Tibial nerve (tissue), 4 donors: ENCODE measurements at regions not wholly inside any gene's neighbourhood (a gene's known extent, or its start where the extent isn't known, plus 50 kb on each side); places are given as distances from the start of the nearest gene placed in this dataset.
A peak's percentile ranks its signal among the peaks of the same experiment; 100 is the strongest.

Experiments used
- DNase-seq, 2 donors: peaks; one replicate each; pipeline ENCODE4 v3.0.0-alpha.2; 2019; ENCODE audit warnings: low spot score in 2 of 2
- H3K27ac ChIP-seq, 4 donors: fragments of 200-600 bp; sonication (generic) in 3 of 4; one replicate each; pipeline ENCODE4 v1.5.1; 2017 to 2019; ENCODE audit warnings: mild to moderate bottlenecking in 1 of 4
- H3K27me3 ChIP-seq, 2 donors: fragments of 200-600 bp; sonication (generic) in 1 of 2; one replicate each; pipeline versions ENCODE4 v1.5.1 to v1.6.0; 2017 to 2019
- H3K36me3 ChIP-seq, 3 donors: fragments of 200-600 bp; sonication (generic); one replicate each; pipeline ENCODE4 v1.5.1; 2018 to 2019
- H3K4me1 ChIP-seq, 4 donors: fragments of 200-600 bp; sonication (generic) in 3 of 4; one replicate each; pipeline ENCODE4 v1.5.1; 2017 to 2019
- H3K4me3 ChIP-seq, 4 donors: fragments of 200-600 bp; sonication (generic) in 3 of 4; one replicate each; pipeline ENCODE4 v1.5.1; 2017 to 2019; ENCODE audit warnings: mild to moderate bottlenecking in 1 of 4, moderate library complexity in 1 of 4
- H3K9me3 ChIP-seq, 4 donors: fragments of 200-600 bp; sonication (generic) in 3 of 4; one replicate each; pipeline ENCODE4 v1.5.1; 2017 to 2019
- EP300 ChIP-seq, 2 donors: sonication (generic); formaldehyde crosslinking; IDR thresholded peaks; one replicate each; pipeline ENCODE4 v1.6.1; 2017; ENCODE audit warnings: antibody characterized with exemption in 2 of 2, mild to moderate bottlenecking in 1 of 2
- POLR2A ChIP-seq, 2 donors: fragments of 450-650 bp; IDR thresholded peaks; one replicate each; pipeline ENCODE4 v1.6.1; 2017; ENCODE audit warnings: antibody characterized with exemption in 2 of 2, mild to moderate bottlenecking in 2 of 2, moderate library complexity in 2 of 2
- WGBS, 2 donors: methylation state at CpG; one replicate each; pipeline ENCODE4 v1.1.5; 2018; 5-methylcytosine and 5-hydroxymethylcytosine counted together
- TF ChIP-seq, protein P1 (sequence below), 5 experiments: fragments of 200-600 bp in 3 of 5; fragments of 450-650 bp in 2 of 5; sonication (generic) in 3 of 5; IDR thresholded peaks; one replicate each; pipeline ENCODE4 v1.5.1; 2016 to 2019; ENCODE audit warnings: antibody characterized with exemption in 5 of 5, mild to moderate bottlenecking in 3 of 5, moderate library complexity in 2 of 5

DNA sequence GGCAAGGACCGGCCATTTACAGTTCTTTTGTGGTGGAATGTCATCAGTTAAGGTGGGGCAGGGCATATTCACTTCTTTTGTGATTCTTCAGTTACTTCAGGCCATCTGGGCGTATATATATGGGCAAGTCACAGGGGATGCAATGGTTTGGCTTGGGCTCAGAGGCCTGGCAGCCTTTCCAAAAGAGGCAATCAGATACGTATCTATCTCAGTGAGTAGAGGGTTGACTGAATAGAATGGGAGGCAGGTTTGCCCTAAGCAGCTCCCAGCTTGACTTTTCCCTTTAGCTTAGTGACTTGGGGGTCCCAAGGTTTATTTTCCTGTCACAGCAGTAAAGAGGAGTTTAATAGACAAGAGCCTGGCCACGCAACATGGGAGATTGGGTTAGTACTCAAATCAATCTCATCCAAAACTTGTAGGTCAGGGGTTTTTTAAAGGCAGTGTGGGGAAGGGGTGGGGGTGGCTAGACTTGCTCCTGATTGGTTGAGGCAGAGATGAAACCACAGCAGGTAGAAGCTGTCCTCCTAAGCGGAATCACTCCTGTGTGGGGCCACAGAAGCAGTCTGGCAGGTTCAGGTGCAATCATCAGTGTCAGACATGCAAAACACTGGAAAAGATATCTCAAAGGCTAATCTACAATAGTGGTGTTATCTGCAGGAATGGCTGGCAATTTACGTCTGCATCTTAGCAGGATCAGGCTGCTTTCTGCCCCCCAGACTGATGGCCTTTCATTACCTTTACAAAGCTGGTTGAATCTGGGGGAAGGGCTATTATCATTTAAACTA lies 112.9 kb downstream of the TLR5 start:
- Histone ChIP-seq H3K4me1 (peaks cover 0 to 9% (median 0%) of the 10 kb centered on the region in 4 donors), H3K9me3 (no peaks in the 10 kb centered on the region), H3K36me3 (no peaks in the 10 kb centered on the region), H3K27ac (no peak overlapping the region), H3K4me3 (no peak overlapping the region), H3K27me3 (no peaks in the 10 kb centered on the region)
- TF ChIP-seq POLR2A (IDR thresholded peaks at IDR 0.05): no peak
- TF ChIP-seq, protein P1, sequence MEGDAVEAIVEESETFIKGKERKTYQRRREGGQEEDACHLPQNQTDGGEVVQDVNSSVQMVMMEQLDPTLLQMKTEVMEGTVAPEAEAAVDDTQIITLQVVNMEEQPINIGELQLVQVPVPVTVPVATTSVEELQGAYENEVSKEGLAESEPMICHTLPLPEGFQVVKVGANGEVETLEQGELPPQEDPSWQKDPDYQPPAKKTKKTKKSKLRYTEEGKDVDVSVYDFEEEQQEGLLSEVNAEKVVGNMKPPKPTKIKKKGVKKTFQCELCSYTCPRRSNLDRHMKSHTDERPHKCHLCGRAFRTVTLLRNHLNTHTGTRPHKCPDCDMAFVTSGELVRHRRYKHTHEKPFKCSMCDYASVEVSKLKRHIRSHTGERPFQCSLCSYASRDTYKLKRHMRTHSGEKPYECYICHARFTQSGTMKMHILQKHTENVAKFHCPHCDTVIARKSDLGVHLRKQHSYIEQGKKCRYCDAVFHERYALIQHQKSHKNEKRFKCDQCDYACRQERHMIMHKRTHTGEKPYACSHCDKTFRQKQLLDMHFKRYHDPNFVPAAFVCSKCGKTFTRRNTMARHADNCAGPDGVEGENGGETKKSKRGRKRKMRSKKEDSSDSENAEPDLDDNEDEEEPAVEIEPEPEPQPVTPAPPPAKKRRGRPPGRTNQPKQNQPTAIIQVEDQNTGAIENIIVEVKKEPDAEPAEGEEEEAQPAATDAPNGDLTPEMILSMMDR (IDR thresholded peaks at IDR 0.05): no peak
- no peak for TF ChIP-seq EP300 (IDR thresholded peaks at IDR 0.05)
- 83 to 89% methylated on average over 6 of the region's 6 CpGs for WGBS, 2 donors
- DNase-seq: no peak

DNA sequence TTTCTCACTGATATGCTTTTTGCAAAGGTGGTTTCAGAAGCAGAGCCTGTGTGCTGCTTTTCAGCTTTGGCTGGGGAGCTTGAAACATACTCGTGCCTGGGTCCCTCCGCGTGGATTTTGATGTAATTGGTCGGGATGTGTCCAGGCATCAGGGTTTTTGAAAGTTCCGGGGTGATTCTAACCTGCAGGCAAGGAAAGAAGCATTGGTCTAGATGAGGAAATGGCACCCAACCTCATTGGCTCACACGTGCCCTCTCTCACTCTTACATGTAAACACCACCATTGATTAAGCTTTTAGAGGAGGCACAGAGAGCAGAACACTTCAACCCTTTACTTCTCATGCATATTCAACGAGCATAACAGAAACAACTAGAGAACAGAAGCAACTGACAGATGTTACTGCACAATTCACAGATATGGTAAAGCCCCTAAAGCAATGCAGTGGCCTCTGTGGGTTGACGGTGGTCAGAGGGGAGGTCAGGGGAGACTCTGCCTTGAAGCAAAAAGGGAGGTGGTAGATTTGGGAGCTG lies 112.1 kb downstream of the TLR5 start:
- H3K9me3 ChIP-seq: no peaks in the 10 kb centered on the region
- TF ChIP-seq, protein P1 (IDR thresholded peaks at IDR 0.05): no peak
- TF ChIP-seq EP300 (IDR thresholded peaks at IDR 0.05) (no peak), POLR2A (IDR thresholded peaks at IDR 0.05) (no peak)
- peaks cover 0 to 9% (median 0%) of the 10 kb centered on the region in 4 donors for H3K4me1 ChIP-seq
- no peak overlapping the region for H3K4me3 ChIP-seq
- 73 to 84% methylated on average over 8 of the region's 8 CpGs for WGBS, 2 donors
- no peak for DNase-seq
- H3K27ac ChIP-seq: peak overlapping the region in 3 of 4 donors; percentile 56 to 63 (median 63)
- no peaks in the 10 kb centered on the region for H3K27me3 ChIP-seq
- H3K36me3 ChIP-seq: no peaks in the 10 kb centered on the region

DNA sequence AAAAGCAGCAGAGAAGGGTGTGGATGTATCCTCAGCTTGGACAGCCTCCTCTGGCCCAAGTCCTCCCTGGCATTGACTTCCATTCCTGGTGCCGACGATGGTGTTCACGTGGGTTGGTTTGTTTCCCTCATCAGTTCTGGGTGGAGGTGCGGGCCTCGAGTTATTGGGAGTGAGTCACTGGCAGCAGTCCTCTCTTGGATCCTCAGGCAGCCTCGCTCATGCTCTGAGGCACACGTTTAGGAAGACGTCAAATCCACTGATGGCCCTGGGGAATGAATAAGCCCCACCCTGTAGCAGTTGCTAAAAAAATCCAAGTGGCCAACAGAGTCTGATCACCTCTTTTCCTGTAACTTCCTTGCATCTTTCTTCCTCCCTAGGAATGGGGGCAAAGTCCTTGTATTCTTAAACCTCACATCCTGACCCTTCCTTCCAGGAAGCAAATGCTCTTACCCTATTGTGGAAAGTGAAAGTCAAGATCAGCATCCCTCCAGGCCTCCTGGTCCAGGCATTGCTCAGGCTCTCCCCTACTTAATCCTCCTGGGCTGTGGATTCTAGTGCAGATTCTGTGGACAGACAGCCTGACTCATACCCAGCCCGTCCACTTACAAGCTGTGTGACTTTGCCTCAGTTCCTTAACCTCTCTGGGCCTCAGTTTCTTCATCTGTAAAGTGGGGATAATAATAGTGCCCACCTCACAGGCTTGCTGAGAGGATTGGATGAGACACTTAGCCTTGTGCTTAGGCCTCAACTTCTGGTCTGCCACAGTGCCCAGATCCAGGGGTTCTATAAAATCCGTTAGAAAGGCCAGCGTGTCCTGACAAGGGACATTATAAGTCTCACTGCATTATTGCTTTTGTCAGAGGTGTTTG lies 111.1 kb downstream of the TLR5 start:
- peak overlapping the region in 3 of 4 donors; percentile 46 to 77 (median 63) for H3K27ac ChIP-seq
- H3K4me1 ChIP-seq: peaks cover 0 to 9% (median 0%) of the 10 kb centered on the region in 4 donors
- H3K9me3 ChIP-seq: no peaks in the 10 kb centered on the region
- no peak overlapping the region for H3K4me3 ChIP-seq
- TF ChIP-seq EP300 (IDR thresholded peaks at IDR 0.05): peak; percentile 21 to 32
- no peak for TF ChIP-seq POLR2A (IDR thresholded peaks at IDR 0.05)
- 64 to 69% methylated on average over 11 of the region's 11 CpGs for WGBS, 2 donors
- peak; percentile 57 to 76 for DNase-seq
- H3K27me3 ChIP-seq: no peaks in the 10 kb centered on the region
- no peaks in the 10 kb centered on the region for H3K36me3 ChIP-seq

DNA sequence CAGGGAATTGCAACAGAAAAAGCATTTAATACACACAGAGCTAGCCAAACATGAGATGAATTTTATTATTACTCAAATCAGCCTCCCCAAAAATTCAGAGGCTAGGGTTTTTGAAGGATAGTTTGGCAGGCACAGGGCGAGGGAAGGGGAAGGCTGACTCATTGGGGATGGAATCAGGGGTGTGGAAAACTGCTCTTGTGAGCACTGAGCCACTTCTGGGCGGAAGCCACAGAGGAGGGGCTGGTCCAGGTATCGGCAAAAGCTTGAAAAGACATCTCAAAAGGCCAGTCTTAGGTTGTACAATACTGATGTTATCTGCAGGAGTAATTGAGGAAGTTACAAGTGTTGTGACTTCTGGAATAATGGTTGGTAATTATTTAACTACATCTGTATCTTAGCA lies 109.4 kb downstream of the TLR5 start:
- no peaks in the 10 kb centered on the region for H3K36me3 ChIP-seq
- peaks cover 0 to 16% (median 0%) of the 10 kb centered on the region in 4 donors for H3K4me1 ChIP-seq
- no peak for DNase-seq
- H3K27me3 ChIP-seq: no peaks in the 10 kb centered on the region
- no peak overlapping the region for H3K4me3 ChIP-seq
- TF ChIP-seq, protein P1 (IDR thresholded peaks at IDR 0.05): no peak
- TF ChIP-seq EP300 (IDR thresholded peaks at IDR 0.05) (no peak), POLR2A (IDR thresholded peaks at IDR 0.05) (no peak)
- no peak overlapping the region for H3K27ac ChIP-seq
- 67 to 81% methylated on average over 3 of the region's 3 CpGs for WGBS, 2 donors
- H3K9me3 ChIP-seq: no peaks in the 10 kb centered on the region

DNA sequence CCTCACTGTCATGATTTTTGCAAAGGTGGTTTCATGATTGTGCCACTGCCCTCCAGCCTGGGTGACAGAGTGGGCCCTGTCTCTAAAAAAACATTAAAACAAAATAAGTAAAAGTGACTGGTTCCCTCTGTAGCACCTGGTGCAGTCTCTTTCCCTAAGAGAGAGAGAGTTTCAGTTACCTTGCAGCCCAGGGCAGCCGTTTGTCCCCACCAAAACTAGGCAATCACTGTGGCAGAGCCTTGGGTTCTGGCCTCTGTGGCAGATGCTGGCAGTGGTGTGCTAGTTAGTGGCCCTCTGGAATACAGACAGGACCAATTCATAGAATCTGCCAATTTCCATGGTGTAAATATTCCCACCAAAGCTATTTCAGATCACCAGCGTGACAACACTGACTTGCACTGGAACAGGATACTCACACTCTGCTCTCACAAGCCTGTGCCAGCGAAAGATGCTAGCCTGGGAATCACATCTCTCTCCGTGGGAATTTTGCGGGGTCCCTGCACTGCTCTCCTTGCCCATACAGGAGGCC lies 108.7 kb downstream of the TLR5 start:
- 96 to 98% methylated on average over 5 of the region's 5 CpGs for WGBS, 2 donors
- TF ChIP-seq POLR2A (IDR thresholded peaks at IDR 0.05): no peak
- TF ChIP-seq, protein P1 (IDR thresholded peaks at IDR 0.05): no peak
- TF ChIP-seq EP300 (IDR thresholded peaks at IDR 0.05): no peak
- Histone ChIP-seq H3K36me3 (no peaks in the 10 kb centered on the region), H3K4me1 (peaks cover 0 to 18% (median 0%) of the 10 kb centered on the region in 4 donors), H3K27me3 (no peaks in the 10 kb centered on the region), H3K9me3 (no peaks in the 10 kb centered on the region), H3K4me3 (no peak overlapping the region), H3K27ac (no peak overlapping the region)
- no peak for DNase-seq
